ENCODE measurements at regions not wholly inside any gene's neighbourhood (a gene's known extent, or its start where the extent isn't known, plus 50 kb on each side); places are given as distances from the start of the nearest gene placed in this dataset.

- Histone ChIP-seq H3K27ac (ENCODE audit: low read length) (no peak overlapping the region), H3K27me3 (ENCODE audit: control insufficient read depth, insufficient read depth, low read length) (no peaks in the 10 kb centered on the region), H3K9me3 (ENCODE audit: control insufficient read depth, insufficient read depth, low read depth, low read length) (no peaks in the 10 kb centered on the region), H3K4me1 (ENCODE audit: control insufficient read depth, insufficient read depth, low read length) (no peaks in the 10 kb centered on the region), H3K4me3 (ENCODE audit: low read depth in 2 of 2, low read length in 2 of 2) (no peak overlapping the region), H3K36me3 (ENCODE audit: control insufficient read depth, insufficient read depth, low read length) (no peaks in the 10 kb centered on the region)
- BruUV-seq (replicated peaks), result no TSS peak
- POLR2A ChIA-PET, result no interaction called here
- no peak for TF ChIP-seq SIN3A (IDR thresholded peaks at IDR 0.05; ENCODE audit: borderline replicate concordance, insufficient read depth, low read depth, low read length)
- TF ChIP-seq CTCF (IDR thresholded peaks at IDR 0.05), result no peak
- no peak for TF ChIP-seq TCF7L2 (IDR thresholded peaks at IDR 0.05; ENCODE audit: low read depth, low read length)
- no peak for TF ChIP-seq REST (IDR thresholded peaks at IDR 0.05; ENCODE audit: insufficient read depth in 1 of 2, low read depth in 2 of 2, low read length in 1 of 2)
- TF ChIP-seq POLR2AphosphoS5 (IDR thresholded peaks at IDR 0.05; ENCODE audit: low read depth, low read length), result no peak
- in situ Hi-C loops (cut with HindIII; ENCODE audit: low pct_unique_long_range_greater_than_20kb, low sequenced_read_pairs), result no loop called here
- CTCF ChIA-PET, result no interaction called here
- DNase-seq (ENCODE audit: low read depth, low spot score) (no peak), ATAC-seq (no peak)
- intact Hi-C loops (cut with micrococcal nuclease; ENCODE audit: unreplicated experiment), result no loop called here
Measured at GRCh38 chr7:86970547-86970946, 88.9 kb downstream of the ELAPOR2 start.

GRCh38 chr7:86969865-86970264 lies 89.6 kb downstream of the ELAPOR2 start:
- in situ Hi-C loops (cut with HindIII; ENCODE audit: low pct_unique_long_range_greater_than_20kb, low sequenced_read_pairs) (no loop called here), intact Hi-C loops (cut with micrococcal nuclease; ENCODE audit: unreplicated experiment) (no loop called here)
- Histone ChIP-seq H3K9me3 (ENCODE audit: control insufficient read depth, insufficient read depth, low read depth, low read length) (no peaks in the 10 kb centered on the region), H3K4me1 (ENCODE audit: control insufficient read depth, insufficient read depth, low read length) (no peaks in the 10 kb centered on the region), H3K27me3 (ENCODE audit: control insufficient read depth, insufficient read depth, low read length) (no peaks in the 10 kb centered on the region), H3K27ac (ENCODE audit: low read length) (no peak overlapping the region), H3K4me3 (ENCODE audit: low read depth in 2 of 2, low read length in 2 of 2) (no peak overlapping the region), H3K36me3 (ENCODE audit: control insufficient read depth, insufficient read depth, low read length) (no peaks in the 10 kb centered on the region)
- TF ChIP-seq CTCF (IDR thresholded peaks at IDR 0.05) (no peak), TCF7L2 (IDR thresholded peaks at IDR 0.05; ENCODE audit: low read depth, low read length) (no peak)
- CTCF ChIA-PET, result no interaction called here
- BruUV-seq (replicated peaks), result no TSS peak
- POLR2A ChIA-PET, result no interaction called here
- DNase-seq (ENCODE audit: low read depth, low spot score), result no peak
- no peak for ATAC-seq

GRCh38 chr7:86968618-86969017 lies 90.8 kb downstream of the ELAPOR2 start:
- DNase-seq (ENCODE audit: low read depth, low spot score) (no peak), ATAC-seq (no peak)
- Histone ChIP-seq H3K27ac (ENCODE audit: low read length) (no peak overlapping the region), H3K36me3 (ENCODE audit: control insufficient read depth, insufficient read depth, low read length) (no peaks in the 10 kb centered on the region), H3K4me1 (ENCODE audit: control insufficient read depth, insufficient read depth, low read length) (no peaks in the 10 kb centered on the region), H3K4me3 (ENCODE audit: low read depth in 2 of 2, low read length in 2 of 2) (no peak overlapping the region), H3K27me3 (ENCODE audit: control insufficient read depth, insufficient read depth, low read length) (0 out of 2 replicates have a peak, but pooled peaks cover 2% of the 10 kb centered on the region), H3K9me3 (ENCODE audit: control insufficient read depth, insufficient read depth, low read depth, low read length) (no peaks in the 10 kb centered on the region)
- in situ Hi-C loops (cut with HindIII; ENCODE audit: low pct_unique_long_range_greater_than_20kb, low sequenced_read_pairs), result no loop called here
- TF ChIP-seq POLR2AphosphoS5 (IDR thresholded peaks at IDR 0.05; ENCODE audit: low read depth, low read length) (no peak), REST (IDR thresholded peaks at IDR 0.05; ENCODE audit: insufficient read depth in 1 of 2, low read depth in 2 of 2, low read length in 1 of 2) (no peak), CTCF (IDR thresholded peaks at IDR 0.05) (no peak), TCF7L2 (IDR thresholded peaks at IDR 0.05; ENCODE audit: low read depth, low read length) (no peak), SIN3A (IDR thresholded peaks at IDR 0.05; ENCODE audit: borderline replicate concordance, insufficient read depth, low read depth, low read length) (no peak)
- intact Hi-C loops (cut with micrococcal nuclease; ENCODE audit: unreplicated experiment), result no loop called here
- no TSS peak for BruUV-seq (replicated peaks)
- POLR2A ChIA-PET, result no interaction called here
- CTCF ChIA-PET, result no interaction called here

All from Panc1 (cell line).